NCI-H2029 (cell line): ENCODE measurements at regions not wholly inside any gene's neighbourhood (a gene's known extent, or its start where the extent isn't known, plus 50 kb on each side); places are given as distances from the start of the nearest gene placed in this dataset.

Source experiments
- DNase-seq: peaks from one replicate; lab custom pipeline; 2025; lab: John Stamatoyannopoulos, UW

GRCh38 chr5:40413743-40414142, 266.0 kb upstream of the PTGER4 start:
- DNase-seq, result no peak

- DNase-seq, result no peak
Measured at GRCh38 chr5:40412771-40413170, 266.9 kb upstream of the PTGER4 start.

DNA sequence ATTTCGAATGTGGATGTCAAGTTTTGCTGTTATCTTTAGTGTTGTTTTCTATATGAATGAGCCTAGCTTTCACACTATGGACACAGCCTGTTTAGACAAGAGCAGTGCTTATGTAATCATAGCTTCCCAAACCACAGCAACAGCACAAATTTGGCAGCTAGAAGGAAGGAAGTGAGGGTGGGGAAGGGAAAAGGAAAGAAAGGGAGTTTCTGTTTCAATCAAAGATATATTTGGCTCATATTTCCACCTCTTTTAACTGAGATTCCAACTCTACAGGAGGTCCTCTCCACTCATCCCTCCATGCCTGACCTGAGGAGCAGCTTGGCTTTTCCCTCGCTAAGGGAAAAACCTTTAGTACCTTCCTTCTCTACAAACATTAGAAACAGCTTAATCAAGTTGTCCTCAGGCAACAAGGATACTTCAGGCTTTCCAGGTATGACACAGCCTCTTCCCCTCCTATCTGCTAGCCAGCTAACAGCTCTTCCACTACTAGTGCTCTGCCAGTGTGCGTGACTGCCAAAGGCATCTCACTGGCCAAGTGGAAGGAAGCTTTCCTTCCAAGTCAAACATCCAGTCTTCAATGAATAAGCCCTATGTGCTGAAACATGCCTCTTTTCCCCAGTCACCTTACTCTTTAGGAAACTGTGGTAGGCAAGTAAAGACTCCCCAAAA, 268.6 kb upstream of the PTGER4 start:
- DNase-seq, result no peak

- DNase-seq, result no peak
Measured at GRCh38 chr5:40410231-40410861, 269.4 kb upstream of the PTGER4 start.

DNA sequence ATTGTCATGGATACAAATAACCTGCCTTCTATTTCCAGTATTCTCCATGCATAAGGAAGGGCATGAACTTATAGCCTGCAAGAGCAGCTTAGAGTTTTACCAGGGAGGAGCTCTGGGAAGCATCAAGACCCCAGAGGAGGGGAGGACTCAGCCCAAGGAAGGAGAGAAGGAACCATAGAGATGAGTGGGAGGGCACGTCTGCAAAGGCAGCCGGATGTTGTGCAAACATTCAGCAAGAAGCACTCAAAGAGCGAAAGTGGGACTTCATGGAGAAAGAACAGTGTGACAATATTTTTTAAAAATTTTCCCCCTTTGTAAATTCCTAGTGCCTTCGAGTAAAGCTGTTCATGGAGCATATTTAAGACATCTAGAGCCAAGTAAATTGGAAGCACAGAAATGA, 270.1 kb upstream of the PTGER4 start:
- DNase-seq, result no peak

DNA sequence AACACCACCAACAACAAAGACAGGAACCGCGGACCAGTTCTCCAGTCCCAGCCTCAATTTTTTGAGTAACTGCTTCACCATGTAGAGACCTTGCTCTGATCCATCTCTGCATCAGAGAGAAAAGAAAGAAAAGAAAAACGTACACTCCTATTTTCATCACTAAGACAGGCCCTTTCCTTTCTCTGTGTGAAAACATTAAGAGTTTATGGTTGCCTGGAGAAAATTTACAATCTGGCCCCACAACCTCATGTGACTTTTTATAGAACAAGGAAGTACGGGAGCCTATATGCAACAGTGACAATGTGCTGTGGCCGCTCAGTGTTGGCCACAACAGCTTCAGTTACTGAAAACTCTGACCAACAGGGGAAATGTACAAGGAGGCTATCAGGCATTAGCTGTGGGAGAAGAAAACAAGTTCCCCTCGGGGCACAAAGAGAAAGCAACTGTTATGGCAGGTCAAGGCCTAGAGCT, 272.9 kb upstream of the PTGER4 start:
- DNase-seq, result no peak

DNA sequence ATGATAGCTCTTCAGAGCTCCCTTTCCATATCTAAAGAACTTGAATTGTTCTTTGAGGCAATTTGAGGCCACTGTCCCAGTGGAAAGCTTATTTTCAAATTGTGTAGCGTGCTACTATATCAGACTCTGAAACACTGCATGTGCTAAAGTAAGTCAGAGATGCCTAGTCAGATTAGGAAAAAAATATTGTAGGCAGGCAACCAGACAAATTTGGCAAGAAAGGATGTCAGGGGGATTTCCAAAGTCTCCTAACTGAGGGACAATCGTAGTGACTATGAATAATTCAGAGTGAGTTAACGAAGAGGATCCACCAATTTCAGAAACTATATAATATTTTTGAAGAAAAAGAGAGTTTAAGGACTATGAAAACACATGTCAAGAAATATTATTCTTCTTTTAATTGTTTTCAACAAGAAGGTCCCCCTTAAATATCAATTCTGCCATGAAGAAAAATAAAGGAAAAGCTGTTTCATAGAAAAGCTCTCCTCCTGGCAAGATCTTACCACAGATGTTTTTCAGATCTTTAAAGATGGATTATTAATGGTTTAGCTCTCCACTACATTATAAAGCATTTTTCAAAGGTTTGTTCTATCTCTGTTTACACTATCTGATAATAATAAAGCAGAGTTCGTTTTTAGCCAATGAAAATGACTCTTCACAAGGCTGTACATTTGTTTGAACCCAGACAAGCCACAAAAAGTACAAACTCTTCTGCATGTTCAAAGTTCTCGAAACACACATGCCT, 273.5 kb upstream of the PTGER4 start:
- DNase-seq, result no peak

DNA sequence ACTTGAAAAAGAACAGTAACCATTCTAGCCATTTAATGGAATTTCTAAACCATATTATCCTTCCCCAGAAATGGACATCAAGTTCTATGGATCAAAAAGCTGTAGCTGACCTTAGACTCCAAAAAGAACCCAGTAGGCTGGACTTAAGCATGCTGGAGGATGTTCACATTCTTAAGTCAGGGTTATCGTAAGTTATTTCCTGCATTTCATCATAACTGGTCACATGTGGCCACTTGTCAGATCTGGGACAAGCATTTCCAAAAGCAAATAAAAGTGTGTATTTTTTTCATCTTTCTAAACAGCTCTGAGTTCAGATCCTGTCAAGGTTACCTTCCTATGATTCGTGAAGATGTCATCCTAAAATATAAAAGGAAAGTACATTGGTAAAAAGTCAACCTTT, 274.5 kb upstream of the PTGER4 start:
- no peak for DNase-seq

- no peak for DNase-seq
Measured at GRCh38 chr5:40404613-40405012, 275.1 kb upstream of the PTGER4 start.

- DNase-seq, result no peak
Measured at GRCh38 chr5:40402007-40402364, 277.7 kb upstream of the PTGER4 start.

GRCh38 chr5:40401284-40402006, 278.3 kb upstream of the PTGER4 start:
- no peak for DNase-seq

DNA sequence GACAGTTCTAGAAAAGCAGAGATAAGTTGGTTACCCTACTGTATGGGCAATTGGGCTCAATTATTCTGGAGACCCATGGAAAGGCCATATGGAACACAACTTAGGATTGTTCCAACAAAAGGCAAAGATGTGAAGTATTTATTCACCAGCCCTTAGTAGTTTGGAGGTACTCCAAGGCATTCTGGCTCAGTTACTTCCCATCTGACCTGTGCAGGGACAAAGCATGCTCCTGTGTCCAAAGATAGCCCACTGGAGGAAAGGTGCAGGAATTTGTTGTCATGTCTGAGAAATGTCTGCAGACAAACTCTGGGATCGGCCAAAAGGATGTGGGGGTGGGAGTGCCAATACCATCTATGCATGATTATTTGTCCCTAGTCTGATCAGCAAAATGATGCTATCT, 279.5 kb upstream of the PTGER4 start:
- DNase-seq, result no peak

DNA sequence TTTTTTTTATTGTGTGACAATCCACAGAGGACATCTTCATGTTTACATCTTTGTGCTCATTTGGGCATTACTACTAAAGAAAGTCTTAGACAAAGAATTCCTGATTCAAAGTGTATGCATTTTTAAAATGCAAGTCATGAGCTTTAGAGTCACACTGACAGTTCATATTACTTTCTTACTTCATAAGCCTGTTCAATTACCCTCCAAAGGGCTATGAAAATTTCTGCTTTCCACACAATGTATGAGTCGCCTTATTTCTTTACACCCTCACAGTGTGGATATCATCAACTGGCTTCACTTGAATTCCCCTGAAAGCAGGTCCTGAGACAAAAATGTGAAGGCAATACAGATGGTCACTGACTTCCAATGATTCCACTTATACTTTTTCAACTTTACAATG, 280.4 kb upstream of the PTGER4 start:
- no peak for DNase-seq

GRCh38 chr5:40397976-40398375, 281.7 kb upstream of the PTGER4 start:
- DNase-seq, result no peak

DNA sequence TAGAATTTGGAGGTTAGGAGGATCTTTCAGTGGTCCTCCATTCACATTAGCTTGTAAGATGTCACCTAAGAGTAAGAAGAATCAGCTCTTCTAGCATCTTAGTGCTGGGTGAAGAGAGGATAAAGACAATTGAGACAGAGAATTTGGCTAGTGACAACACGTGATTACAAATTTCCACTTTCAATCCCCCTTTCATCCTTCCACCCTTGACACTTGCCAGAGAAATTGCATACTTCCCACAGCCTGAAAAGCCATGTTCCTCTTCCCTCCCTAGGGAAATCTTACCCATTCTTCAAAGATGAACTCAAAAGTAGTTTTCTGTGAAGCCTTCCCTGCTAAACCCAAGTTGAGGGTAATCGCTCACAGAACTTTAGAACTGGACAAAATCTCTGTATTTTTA, 282.6 kb upstream of the PTGER4 start:
- no peak for DNase-seq

DNA sequence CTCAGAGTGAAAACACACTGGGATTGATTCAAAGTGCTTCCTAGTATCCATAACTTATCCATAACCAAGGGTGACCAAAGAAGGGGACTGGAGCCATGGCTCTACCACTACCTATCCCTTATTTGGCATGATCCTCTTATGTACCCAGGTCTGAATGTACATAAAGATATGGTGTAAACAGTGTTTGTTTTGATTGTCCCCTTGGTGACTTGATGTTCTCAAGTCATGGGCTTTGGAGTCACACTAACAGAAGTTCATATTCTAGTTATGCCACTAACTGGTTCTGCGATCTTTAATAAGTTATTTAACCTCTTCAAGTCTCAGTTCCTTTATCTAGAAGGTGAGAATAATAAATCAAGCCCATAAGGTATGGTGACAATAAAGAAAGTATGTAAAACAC, 283.4 kb upstream of the PTGER4 start:
- DNase-seq, result no peak

DNA sequence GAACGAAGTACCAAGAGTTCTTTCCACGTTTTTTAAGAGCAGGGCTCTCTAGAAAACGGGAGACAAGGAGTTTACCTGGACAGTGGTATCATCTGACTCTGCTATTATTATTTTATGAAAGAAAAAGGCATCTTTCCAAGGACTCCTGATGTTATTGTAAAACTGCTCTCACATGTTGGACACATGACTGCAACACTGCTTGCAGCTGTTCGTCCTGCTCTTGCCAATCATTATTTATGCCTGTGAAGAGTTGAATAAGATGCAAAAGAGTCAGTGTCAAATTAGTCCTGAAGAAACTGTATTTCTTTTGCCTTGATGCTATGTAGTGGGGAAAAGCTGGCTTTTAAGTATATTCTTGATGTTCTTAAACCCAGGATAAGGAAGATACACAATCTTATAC, 284.5 kb upstream of the PTGER4 start:
- DNase-seq, result no peak

GRCh38 chr5:40394698-40395097, 285.0 kb upstream of the PTGER4 start:
- DNase-seq, result no peak

DNA sequence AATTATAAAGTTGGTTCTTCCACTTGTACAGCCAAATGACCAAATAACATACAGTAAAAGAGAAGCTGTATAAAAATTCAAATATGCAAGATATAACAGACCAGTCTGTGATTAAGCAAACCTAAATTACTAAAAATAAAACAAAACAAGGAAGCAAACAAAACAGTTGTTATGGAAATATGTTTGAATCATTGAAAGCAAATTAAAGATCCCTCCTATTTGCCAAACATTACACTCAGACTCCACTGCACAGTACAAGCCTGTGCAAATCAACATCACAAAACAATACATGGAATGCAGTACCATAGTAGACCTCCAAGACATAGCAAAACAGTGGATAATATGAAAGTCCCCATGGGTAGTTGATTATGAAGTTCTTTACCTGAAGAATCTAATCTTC, 288.1 kb upstream of the PTGER4 start:
- no peak for DNase-seq

DNA sequence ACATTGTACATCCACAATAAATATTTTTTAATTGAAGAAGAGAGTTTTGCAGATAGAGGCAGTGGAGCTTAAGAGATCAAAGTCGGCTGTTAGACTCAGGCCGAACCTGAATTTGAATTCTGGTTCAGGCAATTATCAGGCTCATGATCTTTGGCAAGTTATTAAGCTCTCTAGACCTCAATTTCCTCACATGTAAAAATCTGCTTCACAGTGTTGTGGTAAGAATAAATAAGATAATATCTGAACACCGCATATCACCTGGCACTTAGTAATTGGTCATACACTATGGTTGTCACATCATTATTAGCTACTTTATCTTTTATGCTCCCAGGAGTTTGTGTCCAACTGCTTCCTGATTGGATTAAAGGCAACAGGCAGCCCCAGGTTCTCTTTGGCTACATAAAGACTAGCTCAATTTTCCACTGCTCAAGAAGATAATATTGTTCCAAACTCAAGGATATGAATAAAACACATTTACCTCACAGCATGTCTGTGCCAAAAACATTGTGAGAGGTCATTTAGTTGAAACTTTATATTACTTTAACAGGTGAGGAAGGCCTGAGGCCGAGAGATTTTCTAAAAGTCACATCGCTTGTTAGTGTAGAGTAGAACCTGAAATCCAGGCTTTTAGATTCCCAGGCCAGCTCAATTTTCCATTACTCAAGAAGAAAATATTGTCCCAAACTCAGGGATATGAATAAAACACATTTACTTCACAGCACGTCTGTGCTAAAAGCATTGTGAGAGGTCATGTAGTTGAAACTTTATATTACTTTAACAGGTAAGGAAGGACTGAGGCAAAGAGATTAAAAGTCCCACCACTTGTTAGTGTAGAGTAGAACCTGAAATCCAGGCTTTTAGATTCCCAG, 289.2 kb upstream of the PTGER4 start:
- DNase-seq, result no peak

DNA sequence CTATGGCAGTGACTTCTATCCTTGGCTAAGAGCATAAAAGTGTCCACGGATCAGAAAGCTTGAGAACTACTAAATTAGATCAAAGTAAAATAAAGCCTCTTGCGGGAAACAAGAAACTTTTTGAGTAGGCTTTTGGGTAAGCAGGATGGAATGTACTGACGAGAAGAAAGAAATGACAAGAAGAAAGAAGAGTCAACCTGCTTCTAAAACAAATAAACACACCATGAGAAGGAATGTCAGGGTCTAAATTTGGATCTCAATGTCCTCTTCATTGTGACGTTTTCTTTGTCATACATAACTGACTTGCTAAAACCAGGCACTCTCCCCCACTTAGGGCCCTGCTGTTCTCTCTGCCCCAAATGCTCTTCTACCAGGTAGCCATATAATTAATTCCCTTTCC, 290.1 kb upstream of the PTGER4 start:
- no peak for DNase-seq

DNA sequence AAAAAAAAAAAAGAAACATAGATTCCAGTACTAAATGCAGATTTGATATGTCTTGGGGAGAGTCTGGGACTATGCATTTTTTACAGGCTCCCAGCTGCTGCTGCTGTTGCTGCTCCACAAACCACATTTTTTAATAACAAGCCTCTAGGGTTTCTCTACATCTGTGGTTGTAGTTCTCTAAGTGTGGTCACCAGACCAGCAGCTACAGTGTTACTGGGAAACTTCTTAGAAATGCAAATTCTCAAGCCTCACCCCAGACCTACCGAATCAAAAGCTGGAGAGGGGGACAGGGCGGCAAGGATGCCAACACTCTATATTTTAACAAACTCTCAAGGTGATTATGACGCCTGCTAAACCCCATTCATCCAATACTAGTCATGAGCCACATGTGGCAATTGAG, 293.4 kb upstream of the PTGER4 start:
- DNase-seq, result no peak
